Natural killer cell (primary cell): ENCODE measurements at regions not wholly inside any gene's neighbourhood (a gene's known extent, or its start where the extent isn't known, plus 50 kb on each side); places are given as distances from the start of the nearest gene placed in this dataset.

ENCODE experiments used
- ATAC-seq, 3 donors: fragments of 150-1000 bp in 2 of 3; fragments of 200-7000 bp in 1 of 3; cut with Tn5 transposase; 1 replicate in 1 of 3; 2 replicates in 2 of 3; pipeline ENCODE4 v1.10.0; 2021; ENCODE audit warnings: mild to moderate bottlenecking in 2 of 3, moderate library complexity in 2 of 3
- DNase-seq, 2 donors: peaks; one replicate each; pipeline versions ENCODE4 v3.0.0 to v3.0.0-alpha.2; 2013 to 2021; ENCODE audit warnings: mixed read lengths in 1 of 2
- H3K27ac ChIP-seq: one replicate; pipeline ENCODE4 v1.5.1; 2013; ENCODE audit warnings: mild to moderate bottlenecking, low read length
- H3K27me3 ChIP-seq: one replicate; pipeline ENCODE4 v1.6.1; 2013; ENCODE audit warnings: low read length; ENCODE audit not compliant: control insufficient read depth, insufficient read depth
- H3K36me3 ChIP-seq: one replicate; pipeline ENCODE4 v1.6.1; 2013; ENCODE audit warnings: low read length; ENCODE audit not compliant: control insufficient read depth, insufficient read depth
- H3K4me1 ChIP-seq: one replicate; pipeline ENCODE4 v1.6.1; 2013; ENCODE audit warnings: low read length; ENCODE audit not compliant: control insufficient read depth, insufficient read depth
- H3K4me3 ChIP-seq: one replicate; pipeline ENCODE4 v1.5.1; 2013; ENCODE audit warnings: low read length
- H3K9me3 ChIP-seq: one replicate; pipeline ENCODE4 v1.6.1; 2013; ENCODE audit warnings: low read length; ENCODE audit not compliant: control insufficient read depth, insufficient read depth
- H3K27ac Mint-ChIP-seq, 2 donors: one replicate each; pipeline ENCODE4 v1.8.0; 2022; ENCODE audit warnings: mild to moderate bottlenecking in 2 of 2, mixed read lengths in 2 of 2, moderate library complexity in 1 of 2
- H3K27me3 Mint-ChIP-seq, 2 donors: one replicate each; pipeline ENCODE4 v1.8.0; 2022; ENCODE audit warnings: low read depth in 2 of 2, mixed read lengths in 2 of 2
- H3K36me3 Mint-ChIP-seq: one replicate; pipeline ENCODE4 v1.8.0; 2022; ENCODE audit warnings: mixed read lengths
- H3K4me1 Mint-ChIP-seq, 2 donors: one replicate each; pipeline ENCODE4 v1.8.0; 2022; ENCODE audit warnings: mixed read lengths in 2 of 2
- H3K4me3 Mint-ChIP-seq: one replicate; pipeline ENCODE4 v1.8.0; 2022; ENCODE audit warnings: mild to moderate bottlenecking, moderate library complexity, mixed read lengths
- H3K9me3 Mint-ChIP-seq, 2 donors: one replicate each; pipeline ENCODE4 v1.8.0; 2022; ENCODE audit warnings: mixed read lengths in 2 of 2
- CTCF ChIP-seq: fragments of 200-600 bp; IDR thresholded peaks from one replicate; pipeline ENCODE4 v1.8.0; 2022; ENCODE audit warnings: antibody characterized with exemption
- WGBS: methylation state at CpG from one replicate; pipeline ENCODE4 v1.1.7; 2013; ENCODE audit warnings: missing lambda C conversion rate; ENCODE audit not compliant: insufficient coverage; 5-methylcytosine and 5-hydroxymethylcytosine counted together
- intact Hi-C: fragments of 100-400 bp; cut with micrococcal nuclease; formaldehyde crosslinking; loops from one replicate; pipeline ENCODE4 v1.14.2; 2022

- no peak for TF ChIP-seq CTCF
- DNase-seq (no peak), ATAC-seq (no peak)
- Mint-ChIP-seq H3K27ac (no peak overlapping the region), H3K4me3 (no peak overlapping the region), H3K9me3 (no peaks in the 10 kb centered on the region), H3K36me3 (no peaks in the 10 kb centered on the region), H3K4me1 (peaks cover 0 to 9% of the 10 kb centered on the region in 2 donors), H3K27me3 (no peaks in the 10 kb centered on the region)
- Histone ChIP-seq H3K27ac (no peak overlapping the region), H3K36me3 (no peaks in the 10 kb centered on the region), H3K9me3 (no peaks in the 10 kb centered on the region), H3K4me1 (no peaks in the 10 kb centered on the region), H3K27me3 (no peaks in the 10 kb centered on the region), H3K4me3 (no peak overlapping the region)
- WGBS, result 90% methylated on average over 4 of the region's 4 CpGs
- intact Hi-C loops, result no loop called here
Observed at GRCh38 chr3:177831361-177831760, 634.1 kb upstream of the TBL1XR1 start.

DNA sequence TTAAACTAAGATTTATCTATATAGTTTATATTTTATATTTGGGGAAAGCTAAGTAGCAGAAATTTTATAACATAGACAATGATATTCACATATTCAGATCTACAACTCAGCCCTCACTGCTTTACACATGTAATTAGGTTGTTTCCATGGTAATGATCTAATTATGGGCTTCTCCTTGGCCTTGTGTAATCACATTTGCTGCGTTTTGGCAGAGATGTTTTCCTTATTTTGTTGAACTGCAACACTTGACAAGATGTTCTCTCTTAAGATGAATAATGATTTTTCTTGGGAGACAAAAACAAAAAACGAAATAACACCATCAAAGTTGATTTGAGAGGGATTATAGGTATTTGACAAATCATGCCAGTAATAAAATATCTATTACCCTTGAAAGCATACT is 635.6 kb upstream of the TBL1XR1 start:
- Mint-ChIP-seq H3K36me3 (no peaks in the 10 kb centered on the region), H3K27ac (no peak overlapping the region), H3K9me3 (no peaks in the 10 kb centered on the region), H3K27me3 (peaks cover 0 to 3% of the 10 kb centered on the region in 2 donors), H3K4me1 (peaks cover 0 to 3% of the 10 kb centered on the region in 2 donors), H3K4me3 (no peak overlapping the region)
- no peak for TF ChIP-seq CTCF
- no peak for DNase-seq
- H3K9me3 ChIP-seq, result no peaks in the 10 kb centered on the region
- no peak overlapping the region for H3K27ac ChIP-seq
- intact Hi-C loops, result no loop called here
- WGBS, result 85% methylated on average over 1 of the region's 2 CpGs
- no peak for ATAC-seq
- no peaks in the 10 kb centered on the region for H3K36me3 ChIP-seq
- no peaks in the 10 kb centered on the region for H3K27me3 ChIP-seq
- H3K4me1 ChIP-seq, result no peaks in the 10 kb centered on the region
- no peak overlapping the region for H3K4me3 ChIP-seq

DNA sequence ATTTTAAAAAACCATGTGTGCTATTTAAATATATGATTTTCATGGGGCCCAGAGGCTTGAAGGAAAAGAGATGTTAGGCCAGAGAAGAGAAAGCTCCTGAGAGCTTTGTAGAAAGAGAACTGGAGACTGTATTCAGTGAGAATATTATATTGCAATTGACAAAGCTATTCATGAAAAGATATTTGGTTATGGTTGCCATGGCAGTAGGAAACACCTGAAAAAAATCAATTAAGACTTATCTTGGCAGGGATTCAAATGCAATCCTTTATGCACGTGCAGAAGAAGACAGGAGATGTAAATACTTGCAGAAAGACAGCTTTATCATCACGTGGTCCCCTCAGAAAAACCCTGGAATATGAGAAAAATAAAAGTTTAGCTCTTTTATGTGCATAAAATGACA is 636.0 kb upstream of the TBL1XR1 start:
- H3K4me1 Mint-ChIP-seq, result no peaks in the 10 kb centered on the region
- Histone ChIP-seq H3K27me3 (no peaks in the 10 kb centered on the region), H3K9me3 (no peaks in the 10 kb centered on the region), H3K4me1 (no peaks in the 10 kb centered on the region), H3K4me3 (no peak overlapping the region), H3K36me3 (no peaks in the 10 kb centered on the region), H3K27ac (no peak overlapping the region)
- intact Hi-C loops, result no loop called here
- no peaks in the 10 kb centered on the region for H3K36me3 Mint-ChIP-seq
- no peak for DNase-seq
- H3K27ac Mint-ChIP-seq, result no peak overlapping the region
- ATAC-seq, result no peak
- WGBS, result 23% methylated on average over 2 of the region's 2 CpGs
- TF ChIP-seq CTCF, result no peak
- H3K27me3 Mint-ChIP-seq, result peaks cover 0 to 3% of the 10 kb centered on the region in 2 donors
- H3K4me3 Mint-ChIP-seq, result no peak overlapping the region
- no peaks in the 10 kb centered on the region for H3K9me3 Mint-ChIP-seq

- H3K27ac Mint-ChIP-seq, result no peak overlapping the region
- intact Hi-C loops, result no loop called here
Observed at GRCh38 chr3:177835008-177835407, 637.7 kb upstream of the TBL1XR1 start.

More at GRCh38 chr3:177835008-177835407, 637.7 kb upstream of the TBL1XR1 start:
- no peak for ATAC-seq
- H3K27me3 ChIP-seq, result no peaks in the 10 kb centered on the region
- H3K4me3 ChIP-seq, result no peak overlapping the region
- H3K36me3 ChIP-seq, result no peaks in the 10 kb centered on the region
- Mint-ChIP-seq H3K4me1 (no peaks in the 10 kb centered on the region), H3K27me3 (peaks cover 0 to 9% of the 10 kb centered on the region in 2 donors), H3K36me3 (no peaks in the 10 kb centered on the region), H3K4me3 (no peak overlapping the region), H3K9me3 (no peaks in the 10 kb centered on the region)
- no peaks in the 10 kb centered on the region for H3K4me1 ChIP-seq
- no peak for TF ChIP-seq CTCF
- 14% methylated on average over 2 of the region's 2 CpGs for WGBS
- no peak overlapping the region for H3K27ac ChIP-seq
- no peak for DNase-seq
- no peaks in the 10 kb centered on the region for H3K9me3 ChIP-seq
